LNCAP (cell line): ENCODE measurements at regions not wholly inside any gene's neighbourhood (a gene's known extent, or its start where the extent isn't known, plus 50 kb on each side); places are given as distances from the start of the nearest gene placed in this dataset.

ENCODE experiments used
- TF ChIP-seq, protein P1 (sequence below): fragments of 450-650 bp; IDR thresholded peaks from 2 replicates; pipeline ENCODE4 v1.5.1; 2017; ENCODE audit warnings: mild to moderate bottlenecking

DNA sequence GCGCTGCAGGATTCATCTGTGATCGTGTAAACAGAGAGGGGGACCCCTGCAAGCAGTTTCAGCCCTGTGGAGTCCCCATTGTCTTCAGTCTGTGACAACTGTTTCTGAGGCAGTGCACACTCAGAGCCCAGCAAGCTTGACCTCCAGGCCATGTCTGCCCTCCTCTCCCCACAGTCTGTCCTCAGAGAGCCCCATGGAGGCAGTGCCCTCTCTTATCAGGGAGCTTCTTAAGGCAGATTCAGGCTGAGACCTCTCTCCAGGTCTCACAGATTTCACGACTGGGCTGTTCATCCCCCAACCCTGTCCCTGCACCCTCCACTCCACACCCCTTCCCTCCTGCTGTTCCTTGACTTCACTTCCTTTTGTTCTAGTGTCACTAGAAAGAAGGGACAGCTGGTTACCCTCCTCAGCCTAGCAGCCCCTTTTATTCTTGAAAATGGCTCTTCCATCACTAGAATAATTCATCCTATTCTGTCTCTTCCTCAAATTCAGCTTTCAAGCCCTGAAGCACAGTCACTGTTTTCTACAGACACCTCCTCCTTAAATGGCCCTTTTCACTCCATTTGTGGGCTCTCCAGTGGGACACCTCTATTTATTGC is 218.4 kb downstream of the MED10 start:
- TF ChIP-seq, protein P1, sequence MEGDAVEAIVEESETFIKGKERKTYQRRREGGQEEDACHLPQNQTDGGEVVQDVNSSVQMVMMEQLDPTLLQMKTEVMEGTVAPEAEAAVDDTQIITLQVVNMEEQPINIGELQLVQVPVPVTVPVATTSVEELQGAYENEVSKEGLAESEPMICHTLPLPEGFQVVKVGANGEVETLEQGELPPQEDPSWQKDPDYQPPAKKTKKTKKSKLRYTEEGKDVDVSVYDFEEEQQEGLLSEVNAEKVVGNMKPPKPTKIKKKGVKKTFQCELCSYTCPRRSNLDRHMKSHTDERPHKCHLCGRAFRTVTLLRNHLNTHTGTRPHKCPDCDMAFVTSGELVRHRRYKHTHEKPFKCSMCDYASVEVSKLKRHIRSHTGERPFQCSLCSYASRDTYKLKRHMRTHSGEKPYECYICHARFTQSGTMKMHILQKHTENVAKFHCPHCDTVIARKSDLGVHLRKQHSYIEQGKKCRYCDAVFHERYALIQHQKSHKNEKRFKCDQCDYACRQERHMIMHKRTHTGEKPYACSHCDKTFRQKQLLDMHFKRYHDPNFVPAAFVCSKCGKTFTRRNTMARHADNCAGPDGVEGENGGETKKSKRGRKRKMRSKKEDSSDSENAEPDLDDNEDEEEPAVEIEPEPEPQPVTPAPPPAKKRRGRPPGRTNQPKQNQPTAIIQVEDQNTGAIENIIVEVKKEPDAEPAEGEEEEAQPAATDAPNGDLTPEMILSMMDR: no peak

DNA sequence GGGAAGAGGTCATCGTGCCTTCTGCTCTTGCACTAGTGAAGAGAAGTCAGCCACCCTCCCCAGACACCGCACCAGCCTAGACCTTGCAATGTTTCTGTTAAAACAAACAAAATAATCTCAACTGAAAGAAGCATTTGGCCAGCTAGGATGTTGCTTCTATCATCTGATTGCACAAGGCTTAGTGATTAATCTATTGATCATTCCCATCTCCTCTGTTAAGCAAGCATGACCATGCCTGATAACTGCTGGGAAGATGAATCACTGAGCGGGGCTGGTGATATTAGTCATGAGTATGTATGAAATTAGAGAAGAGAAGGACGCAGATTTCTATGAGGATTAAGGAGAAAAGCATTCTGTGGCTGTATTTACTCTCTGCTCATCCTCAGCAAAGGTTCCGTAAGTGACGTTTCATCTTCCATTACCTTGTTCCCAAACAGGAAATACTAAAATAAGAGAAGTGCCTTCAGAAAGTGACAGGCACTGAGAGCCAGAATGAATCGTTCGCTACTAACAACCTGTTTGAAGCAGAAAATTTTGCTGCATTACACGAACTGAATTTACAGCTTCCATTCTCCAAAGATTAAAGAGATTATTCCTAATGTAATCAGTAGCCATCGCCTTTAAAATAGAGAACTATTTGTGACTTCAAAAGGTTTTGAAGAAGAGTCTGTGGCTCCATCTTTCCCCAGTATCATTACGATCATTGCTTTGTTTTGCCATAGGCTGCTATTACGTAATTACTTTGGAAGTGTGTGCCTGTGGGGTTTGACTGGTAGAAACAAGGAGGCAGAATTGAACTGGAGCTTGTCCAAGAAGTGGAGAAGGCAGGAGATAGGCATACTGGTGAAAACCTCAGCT is 219.1 kb downstream of the MED10 start:
- TF ChIP-seq, protein P1: no peak

DNA sequence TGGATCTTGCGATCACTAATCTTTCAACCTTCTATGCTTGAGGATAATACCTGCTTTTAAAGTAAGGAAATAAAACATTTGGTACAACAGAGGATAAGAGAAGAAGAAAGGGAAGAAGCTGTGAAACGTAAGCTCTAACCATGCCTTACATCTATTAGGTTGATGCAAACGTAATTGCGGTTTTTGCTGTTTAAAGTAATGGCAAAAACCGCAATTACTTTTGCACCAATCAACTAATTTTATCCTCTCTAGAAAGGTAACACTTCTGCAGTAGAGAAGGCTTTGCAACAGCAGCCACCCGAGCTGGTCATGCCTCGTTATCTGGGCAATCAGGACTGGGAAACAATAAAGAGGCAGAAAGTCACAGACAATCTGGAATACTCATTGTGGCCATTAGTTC is 224.1 kb downstream of the MED10 start:
- TF ChIP-seq, protein P1: no peak

DNA sequence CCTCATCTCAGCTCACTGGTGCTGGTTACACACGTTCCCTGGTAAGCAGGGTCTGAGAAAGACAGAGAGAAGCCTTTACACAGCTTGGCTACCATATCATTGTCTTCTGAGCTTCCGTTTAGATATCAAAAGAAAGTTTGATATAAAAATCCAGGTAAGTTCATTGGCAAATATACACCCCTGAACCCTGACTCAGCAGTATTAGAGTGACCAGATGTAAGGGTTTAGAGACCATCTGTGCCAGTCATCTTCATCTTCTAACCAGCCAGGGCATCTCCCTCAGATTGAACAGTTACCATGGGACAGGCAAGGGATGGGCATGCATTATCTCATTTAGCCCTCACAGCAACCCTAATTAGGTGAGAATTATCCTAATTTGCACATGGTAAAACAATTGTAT is 232.1 kb downstream of the MED10 start:
- TF ChIP-seq, protein P1: no peak

DNA sequence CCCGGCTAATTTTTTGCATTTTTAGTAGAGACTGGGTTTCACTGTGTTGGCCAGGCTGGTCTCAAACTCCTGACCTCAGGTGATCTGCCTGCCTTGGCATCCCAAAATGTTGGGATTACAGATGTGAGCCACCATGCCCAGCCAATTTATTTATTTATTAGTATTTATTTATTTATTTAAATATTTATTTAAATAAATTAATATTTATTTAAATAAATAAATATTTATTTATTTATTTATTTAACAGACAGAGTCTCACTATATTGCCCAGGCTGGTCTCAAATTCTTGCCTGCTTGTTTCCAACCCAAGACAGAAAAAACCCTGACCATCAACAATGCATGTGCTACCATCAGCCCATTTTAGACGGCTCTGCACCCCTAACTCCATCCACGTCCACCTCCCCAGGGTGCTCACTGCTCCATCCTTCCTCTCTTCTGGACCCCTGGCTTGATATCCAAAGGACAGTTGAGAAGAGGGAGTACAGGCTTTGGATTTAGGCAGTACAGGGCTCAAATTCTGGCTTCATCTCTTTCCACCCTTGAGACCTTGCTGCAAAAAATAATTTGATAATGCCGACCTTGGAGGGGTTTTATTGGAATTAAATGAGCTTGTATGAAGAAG is 232.6 kb downstream of the MED10 start:
- TF ChIP-seq, protein P1: no peak

DNA sequence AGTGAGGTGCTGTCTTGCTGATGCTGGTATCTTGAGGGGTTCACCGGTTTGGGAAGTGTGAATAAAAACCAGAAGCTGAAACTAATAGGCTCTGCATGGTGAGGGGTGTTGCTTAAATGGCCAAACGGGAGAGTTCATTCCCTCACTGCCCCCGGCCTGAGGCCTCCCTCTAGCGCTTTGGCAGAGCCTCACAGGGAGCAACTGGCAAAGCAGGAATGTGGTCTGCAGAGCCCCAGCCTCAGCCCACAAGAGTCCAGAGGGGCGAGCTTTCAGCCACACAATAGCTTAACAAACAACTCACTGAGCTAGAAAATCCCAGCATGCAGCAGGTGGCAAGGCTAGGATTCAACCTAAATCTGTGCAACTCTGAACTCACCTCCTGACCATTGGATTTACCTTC is 234.8 kb downstream of the MED10 start:
- TF ChIP-seq, protein P1: no peak

DNA sequence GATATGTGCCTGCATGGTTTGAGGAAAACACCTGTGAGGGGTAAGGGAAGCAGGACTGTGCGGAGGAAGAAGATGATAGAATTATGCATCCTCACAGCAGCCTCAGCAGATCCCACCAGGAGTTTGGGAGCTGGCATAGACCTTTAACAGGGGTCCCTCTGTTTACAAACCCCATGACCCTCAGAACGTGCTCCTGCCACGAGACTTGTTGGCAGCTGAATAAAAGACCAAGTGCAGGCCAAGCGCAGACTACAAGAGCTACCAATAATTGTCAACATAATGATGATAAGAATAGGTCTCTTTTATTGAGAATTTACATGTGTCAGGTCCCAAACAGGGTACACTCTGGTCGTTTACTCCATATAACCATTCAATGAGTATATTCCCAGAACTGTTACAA is 236.0 kb downstream of the MED10 start:
- TF ChIP-seq, protein P1: no peak
